HG03060 (cell line): ENCODE measurements at regions not wholly inside any gene's neighbourhood (a gene's known extent, or its start where the extent isn't known, plus 50 kb on each side); places are given as distances from the start of the nearest gene placed in this dataset.

Source experiments
- ATAC-seq: cut with Tn5 transposase; IDR thresholded peaks from one replicate; pipeline ENCODE4 v1.9.1; 2021; ENCODE audit warnings: low read depth, moderate number of reproducible peaks; ENCODE audit not compliant: unreplicated experiment

- ATAC-seq, result no peak
These were observed 64.6 kb upstream of the BCAR3 start for GRCh38 chr1:93746021-93746812.

GRCh38 chr1:93744299-93744988 is 62.8 kb upstream of the BCAR3 start:
- no peak for ATAC-seq

GRCh38 chr1:93743465-93743864 is 61.8 kb upstream of the BCAR3 start:
- ATAC-seq, result no peak

GRCh38 chr1:93740601-93741031 is 59.0 kb upstream of the BCAR3 start:
- no peak for ATAC-seq

- no peak for ATAC-seq
These were observed 58.5 kb upstream of the BCAR3 start for GRCh38 chr1:93740157-93740556.

GRCh38 chr1:93739472-93739871 is 57.8 kb upstream of the BCAR3 start:
- ATAC-seq, result no peak

GRCh38 chr1:93738926-93739325 is 57.3 kb upstream of the BCAR3 start:
- no peak for ATAC-seq

- ATAC-seq, result no peak
These were observed 56.5 kb upstream of the BCAR3 start for GRCh38 chr1:93738075-93738622.

GRCh38 chr1:93735722-93736121 is 54.1 kb upstream of the BCAR3 start:
- no peak for ATAC-seq

- no peak for ATAC-seq
These were observed 53.4 kb upstream of the BCAR3 start for GRCh38 chr1:93734999-93735398.

- ATAC-seq, result no peak
These were observed 51.7 kb upstream of the BCAR3 start for GRCh38 chr1:93733340-93733739.

GRCh38 chr1:93732514-93732913 is 50.9 kb upstream of the BCAR3 start:
- no peak for ATAC-seq
